Endothelial cell (in vitro differentiated cells): ENCODE measurements at regions not wholly inside any gene's neighbourhood (a gene's known extent, or its start where the extent isn't known, plus 50 kb on each side); places are given as distances from the start of the nearest gene placed in this dataset.

Experiments used
- DNase-seq: peaks from one replicate; pipeline ENCODE4 v3.0.0; 2021; ENCODE audit warnings: low spot score
- H3K27ac Mint-ChIP-seq: one replicate; pipeline ENCODE4 v1.8.0; 2021; ENCODE audit warnings: mixed read lengths, inconsistent platforms; ENCODE audit not compliant: unreplicated experiment
- H3K27me3 Mint-ChIP-seq: one replicate; pipeline ENCODE4 v1.8.0; 2021; ENCODE audit warnings: mild to moderate bottlenecking, moderate library complexity, mixed read lengths, inconsistent platforms; ENCODE audit not compliant: unreplicated experiment
- H3K36me3 Mint-ChIP-seq: one replicate; pipeline ENCODE4 v1.8.0; 2021; ENCODE audit warnings: mild to moderate bottlenecking, low read depth, mixed read lengths, inconsistent platforms; ENCODE audit not compliant: unreplicated experiment
- H3K4me1 Mint-ChIP-seq: one replicate; pipeline ENCODE4 v1.8.0; 2021; ENCODE audit warnings: mild to moderate bottlenecking, mixed read lengths, inconsistent platforms; ENCODE audit not compliant: unreplicated experiment
- H3K4me3 Mint-ChIP-seq: one replicate; pipeline ENCODE4 v1.8.0; 2021; ENCODE audit warnings: mild to moderate bottlenecking, mixed read lengths, inconsistent platforms; ENCODE audit not compliant: unreplicated experiment
- H3K9me3 Mint-ChIP-seq: one replicate; pipeline ENCODE4 v1.8.0; 2021; ENCODE audit warnings: mixed read lengths, inconsistent platforms; ENCODE audit not compliant: unreplicated experiment
- CTCF ChIP-seq: fragments of 200-600 bp; sonication (generic); IDR thresholded peaks from one replicate; pipeline ENCODE4 v1.5.0; 2021; ENCODE audit warnings: antibody characterized with exemption; ENCODE audit not compliant: unreplicated experiment

GRCh38 chr1:72412286-72412685, 129.9 kb upstream of the NEGR1 start:
- H3K27ac Mint-ChIP-seq, result no peak overlapping the region
- no peak overlapping the region for H3K4me3 Mint-ChIP-seq
- no peaks in the 10 kb centered on the region for H3K9me3 Mint-ChIP-seq
- no peaks in the 10 kb centered on the region for H3K27me3 Mint-ChIP-seq
- TF ChIP-seq CTCF, result no peak
- H3K36me3 Mint-ChIP-seq, result no peaks in the 10 kb centered on the region
- DNase-seq, result no peak
- no peaks in the 10 kb centered on the region for H3K4me1 Mint-ChIP-seq

GRCh38 chr1:72399807-72400206, 117.5 kb upstream of the NEGR1 start:
- Mint-ChIP-seq H3K9me3 (no peaks in the 10 kb centered on the region), H3K4me1 (no peaks in the 10 kb centered on the region), H3K4me3 (no peak overlapping the region), H3K27ac (no peak overlapping the region), H3K27me3 (no peaks in the 10 kb centered on the region), H3K36me3 (no peaks in the 10 kb centered on the region)
- DNase-seq, result no peak
- TF ChIP-seq CTCF, result no peak

GRCh38 chr1:72397786-72398185, 115.4 kb upstream of the NEGR1 start:
- Mint-ChIP-seq H3K36me3 (no peaks in the 10 kb centered on the region), H3K27ac (no peak overlapping the region), H3K4me1 (no peaks in the 10 kb centered on the region), H3K27me3 (no peaks in the 10 kb centered on the region), H3K9me3 (no peaks in the 10 kb centered on the region), H3K4me3 (no peak overlapping the region)
- no peak for TF ChIP-seq CTCF
- DNase-seq, result no peak

- no peak overlapping the region for H3K27ac Mint-ChIP-seq
- H3K4me1 Mint-ChIP-seq, result no peaks in the 10 kb centered on the region
- TF ChIP-seq CTCF, result no peak
Observed at GRCh38 chr1:72394457-72394856, 112.1 kb upstream of the NEGR1 start.

GRCh38 chr1:72379072-72379471, 96.7 kb upstream of the NEGR1 start:
- Mint-ChIP-seq H3K9me3 (no peaks in the 10 kb centered on the region), H3K27me3 (no peaks in the 10 kb centered on the region), H3K27ac (no peak overlapping the region), H3K4me3 (no peak overlapping the region), H3K4me1 (peaks cover 10% of the 10 kb centered on the region), H3K36me3 (no peaks in the 10 kb centered on the region)
- no peak for DNase-seq
- no peak for TF ChIP-seq CTCF

More at GRCh38 chr1:72394457-72394856, 112.1 kb upstream of the NEGR1 start:
- H3K9me3 Mint-ChIP-seq, result no peaks in the 10 kb centered on the region
- no peaks in the 10 kb centered on the region for H3K27me3 Mint-ChIP-seq
- H3K36me3 Mint-ChIP-seq, result no peaks in the 10 kb centered on the region
- no peak overlapping the region for H3K4me3 Mint-ChIP-seq
- no peak for DNase-seq
